ENCODE measurements at regions not wholly inside any gene's neighbourhood (a gene's known extent, or its start where the extent isn't known, plus 50 kb on each side); places are given as distances from the start of the nearest gene placed in this dataset.

DNA sequence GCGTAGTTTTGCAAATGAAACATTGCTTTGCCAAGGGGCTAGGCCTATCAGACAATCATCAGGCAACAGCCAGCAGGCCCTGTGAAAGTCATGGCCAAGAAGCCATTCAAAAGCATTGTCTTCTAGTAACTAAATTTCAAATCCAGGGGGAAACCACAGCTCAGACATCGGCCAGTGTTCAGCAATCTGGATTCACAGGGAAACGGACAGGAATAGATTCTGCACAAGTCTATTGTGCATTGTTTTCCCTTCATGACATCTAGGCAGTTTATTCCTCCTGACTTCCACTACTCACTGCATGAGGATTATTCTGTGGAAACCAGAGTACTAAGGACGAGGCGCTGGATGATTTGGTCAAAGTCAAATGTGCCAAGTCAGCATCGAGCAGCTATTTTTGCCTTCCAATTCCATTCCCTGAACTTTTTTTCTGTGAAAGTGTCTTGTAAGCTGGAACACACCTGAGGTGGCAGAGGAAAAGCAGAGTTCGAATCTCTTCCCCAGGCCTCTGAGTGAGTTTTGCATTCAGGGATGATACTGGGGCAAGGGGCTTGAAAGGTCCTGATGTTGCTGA lies 75.4 kb downstream of the VCPKMT start:
- DNase-seq: no peak

DNA sequence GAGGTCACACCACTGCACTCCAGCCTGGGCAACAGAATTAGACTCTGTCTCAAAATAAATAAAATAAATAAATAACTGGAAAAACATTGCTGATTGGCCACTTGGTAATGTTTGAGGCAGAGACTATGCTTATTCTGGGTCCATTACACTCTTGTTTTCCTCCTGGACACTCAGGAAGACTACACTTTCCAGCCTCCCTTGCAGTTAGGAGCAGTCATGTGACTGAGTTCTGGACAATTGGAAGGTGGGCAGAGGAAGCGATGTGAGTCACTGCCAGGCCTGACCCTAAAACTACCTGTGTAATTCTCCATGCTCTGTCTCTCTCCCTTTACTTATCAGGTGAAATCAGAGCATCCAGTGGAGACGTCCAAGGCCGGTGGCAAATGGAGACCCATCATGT lies 74.4 kb downstream of the VCPKMT start:
- no peak for DNase-seq

- no peak for DNase-seq
These were observed 72.2 kb downstream of the VCPKMT start for GRCh38 chr14:50044042-50044651.

- DNase-seq: no peak
These were observed 71.2 kb downstream of the VCPKMT start for GRCh38 chr14:50045039-50045711.

GRCh38 chr14:50045837-50046236 lies 70.5 kb downstream of the VCPKMT start:
- DNase-seq: no peak

DNA sequence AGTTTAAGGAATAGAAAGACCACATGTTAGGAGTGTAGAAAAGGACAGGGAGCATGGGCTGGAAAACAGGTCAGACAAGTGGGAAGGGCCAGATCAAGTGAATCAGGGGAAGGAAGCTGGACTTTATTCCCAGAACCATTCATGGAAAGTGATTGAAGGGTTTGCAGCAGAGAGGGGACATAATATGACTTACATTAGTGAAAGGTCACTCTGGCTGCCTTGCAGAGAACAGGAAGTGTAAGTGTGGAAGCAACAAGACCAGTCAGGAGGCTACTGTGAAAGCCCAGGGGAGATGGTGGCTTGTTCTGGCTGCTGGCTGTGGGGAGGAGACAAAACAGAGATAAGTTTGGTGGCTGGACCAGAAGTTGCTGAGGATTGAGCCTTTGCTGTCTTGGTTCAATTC lies 69.1 kb downstream of the VCPKMT start:
- no peak for DNase-seq

- no peak for DNase-seq
These were observed 67.3 kb downstream of the VCPKMT start for GRCh38 chr14:50049093-50049492.

DNA sequence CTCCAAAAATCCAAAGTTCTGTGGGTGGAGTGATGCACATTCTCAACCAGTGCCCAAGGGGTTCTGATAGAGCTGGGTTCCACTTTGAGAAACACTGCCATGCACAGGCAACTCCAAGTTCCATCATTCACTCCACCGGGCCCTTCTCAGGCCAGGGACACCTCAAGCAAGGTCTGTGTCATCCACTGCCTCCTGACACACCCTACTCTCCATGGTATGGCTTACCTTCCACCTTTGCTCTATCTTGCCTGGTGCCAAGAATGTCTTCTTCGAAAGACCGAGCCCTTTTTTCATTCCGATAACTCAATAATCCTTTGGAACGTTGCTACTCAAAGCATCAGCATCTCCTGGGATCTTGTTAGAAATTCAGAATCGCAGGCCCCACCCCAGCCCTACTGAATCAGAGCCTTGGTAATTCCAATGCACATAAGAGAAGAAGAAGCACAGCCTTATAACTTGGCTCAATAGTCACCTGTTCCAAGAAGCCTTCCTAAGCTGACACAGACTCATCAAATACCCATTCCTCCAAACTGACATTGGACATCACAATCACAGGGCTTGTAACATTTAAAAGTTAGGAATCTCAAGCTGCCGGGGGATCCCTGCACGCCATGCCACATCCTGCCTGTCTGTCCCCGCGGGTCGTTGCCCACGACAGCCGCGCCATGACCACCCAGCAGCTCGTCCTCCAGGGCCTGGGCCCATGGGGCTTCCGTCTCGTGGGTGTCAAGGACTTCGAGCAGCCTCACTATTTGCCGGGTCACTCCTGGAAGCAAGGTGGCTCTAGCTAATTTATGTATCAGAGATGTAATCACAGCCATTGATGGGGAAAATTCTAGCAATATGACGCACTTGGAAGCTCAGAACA lies 66.4 kb downstream of the VCPKMT start:
- no peak for DNase-seq

DNA sequence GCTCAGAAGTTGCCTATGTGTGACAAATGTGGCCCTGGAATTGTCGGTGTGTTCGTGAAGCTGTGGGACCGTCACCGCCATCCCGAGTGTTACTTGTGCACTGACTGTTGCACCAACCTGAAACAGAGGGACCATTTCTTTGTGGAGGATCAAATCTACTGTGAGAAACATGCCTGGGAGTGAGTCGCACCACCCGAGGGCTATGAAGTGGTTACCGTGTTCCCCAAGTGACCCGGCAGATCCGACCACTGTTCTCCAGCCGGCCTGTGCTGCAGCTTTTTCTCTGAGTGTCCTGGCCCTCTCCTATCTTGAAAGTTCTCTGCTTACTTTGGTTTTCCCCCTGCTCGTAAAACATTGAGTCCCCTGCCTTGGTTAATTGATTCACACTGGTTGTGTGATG lies 65.3 kb downstream of the VCPKMT start:
- no peak for DNase-seq

GRCh38 chr14:50051706-50052105 lies 64.7 kb downstream of the VCPKMT start:
- DNase-seq: no peak

DNA sequence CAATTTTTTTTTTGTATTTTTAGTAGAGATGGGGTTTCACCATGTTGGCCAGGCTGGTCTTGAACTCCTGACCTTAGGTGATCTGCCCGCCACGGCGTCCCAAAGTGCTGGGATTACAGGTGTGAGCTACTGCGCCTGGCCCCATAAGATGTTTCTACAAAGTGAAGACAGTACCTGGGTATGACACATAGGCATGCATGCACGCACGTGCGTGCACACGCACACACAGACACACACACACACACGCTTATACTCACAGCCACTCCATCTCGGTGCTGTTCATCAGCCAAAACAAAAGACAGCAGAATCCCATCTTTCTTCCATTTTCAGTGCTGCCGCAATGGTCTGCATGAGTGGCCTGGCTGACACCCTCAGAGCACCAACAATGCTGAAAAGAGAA lies 63.9 kb downstream of the VCPKMT start:
- DNase-seq: no peak

GRCh38 chr14:50053935-50054334 lies 62.4 kb downstream of the VCPKMT start:
- DNase-seq: no peak

- DNase-seq: no peak
These were observed 60.7 kb downstream of the VCPKMT start for GRCh38 chr14:50055461-50056228.

DNA sequence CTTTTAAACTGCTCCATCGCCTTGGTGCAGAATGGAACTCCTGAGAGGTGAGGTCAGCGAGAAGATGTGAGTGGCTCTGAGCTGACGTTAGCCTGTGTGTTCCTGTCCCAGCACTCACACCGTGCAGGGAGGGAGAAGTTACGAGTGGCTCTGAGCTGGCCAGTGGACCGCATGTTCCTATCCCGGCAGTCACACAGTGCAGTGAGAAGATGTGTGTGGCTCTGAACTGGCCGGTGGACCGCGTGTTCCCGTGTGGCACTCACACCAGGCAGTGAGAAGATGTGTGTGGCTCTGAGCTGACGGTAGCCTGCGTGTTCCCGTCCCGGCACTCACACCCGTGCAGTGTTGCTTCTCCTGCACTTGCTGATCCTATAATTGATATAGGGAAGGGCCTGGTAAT lies 59.9 kb downstream of the VCPKMT start:
- DNase-seq: no peak

DNA sequence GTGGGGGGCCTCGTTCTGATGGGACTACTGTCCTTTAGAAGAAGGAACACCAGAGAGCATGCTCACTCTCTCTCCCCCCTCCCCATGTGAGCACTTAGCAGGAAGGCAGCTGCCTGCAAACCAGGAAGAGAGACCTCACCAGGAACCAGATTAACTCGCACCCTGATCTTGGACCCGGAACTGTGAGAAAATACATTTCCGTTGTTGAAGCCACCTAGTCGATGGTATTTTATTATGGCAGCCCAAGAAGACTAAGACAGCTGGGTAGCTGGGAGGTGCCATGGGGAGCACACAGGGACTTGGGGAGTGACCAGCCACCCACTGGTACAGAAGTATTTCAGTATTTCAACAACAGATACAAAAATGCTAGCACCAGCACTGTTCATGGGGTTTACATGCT lies 59.0 kb downstream of the VCPKMT start:
- no peak for DNase-seq

DNA sequence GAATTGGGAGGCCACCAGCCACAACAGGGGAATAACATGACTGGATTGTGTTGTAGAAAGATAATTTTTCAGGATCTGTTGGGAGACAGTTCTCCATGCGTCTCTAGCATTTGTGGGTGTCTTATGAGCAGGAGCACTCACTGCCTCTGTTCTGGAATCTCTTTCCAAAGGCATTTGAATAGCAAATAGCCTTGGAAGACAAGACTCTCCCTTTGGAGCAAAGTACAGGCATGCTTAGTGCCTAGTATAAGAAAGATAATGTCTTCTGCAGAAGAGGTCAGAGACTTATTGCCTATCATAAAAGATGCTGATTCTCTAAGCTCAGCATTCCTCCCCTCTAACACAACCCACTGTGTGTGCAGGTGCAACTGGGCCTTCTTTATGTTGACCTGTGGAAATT lies 58.3 kb downstream of the VCPKMT start:
- DNase-seq: no peak

Measured in NCI-H2171 (cell line).